GM12891 (cell line): ENCODE measurements at regions not wholly inside any gene's neighbourhood (a gene's known extent, or its start where the extent isn't known, plus 50 kb on each side); places are given as distances from the start of the nearest gene placed in this dataset.

Source experiments
- POLR2A ChIP-seq: IDR thresholded peaks from 2 replicates; pipeline ENCODE4 v1.6.1; 2011; ENCODE audit warnings: low read depth, low read length, control low read depth
- POU2F2 ChIP-seq: IDR thresholded peaks from 2 replicates; pipeline ENCODE4 v1.6.1; 2011; ENCODE audit warnings: low read depth, mild to moderate bottlenecking, control low read depth, low read length, moderate library complexity

DNA sequence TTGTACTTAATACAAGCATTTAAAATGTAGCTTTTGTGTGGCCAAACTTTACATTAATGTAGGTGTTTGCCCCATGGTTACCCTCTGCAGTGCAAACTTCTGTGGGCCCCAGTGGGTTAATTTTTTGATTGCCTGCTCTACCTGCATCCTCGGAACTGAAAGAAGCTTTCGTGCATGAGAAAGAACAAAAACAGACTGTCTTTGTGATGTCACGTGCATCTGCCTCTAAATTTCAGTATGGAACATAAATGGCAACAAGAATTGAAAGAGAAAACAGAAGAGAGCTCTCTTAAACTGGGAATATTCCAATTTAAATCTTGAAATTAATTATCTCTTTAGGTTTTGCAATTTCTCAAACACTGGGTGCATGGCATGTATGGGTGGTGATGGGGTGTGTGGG is 182.4 kb upstream of the LCORL start:
- TF ChIP-seq POU2F2 (no peak), POLR2A (no peak)
